HepG2 (cell line): ENCODE measurements at regions not wholly inside any gene's neighbourhood (a gene's known extent, or its start where the extent isn't known, plus 50 kb on each side); places are given as distances from the start of the nearest gene placed in this dataset.

ENCODE experiments used
- ATAC-seq: fragments of 200-7000 bp; cut with Tn5 transposase; 3 replicates; pipeline ENCODE4 v1.9.1; 2020; ENCODE audit warnings: mild to moderate bottlenecking, moderate library complexity
- BruUV-seq: library from RNA; stranded (reverse); fragments of 400-500 nt; replicated peaks from 2 replicates; lab custom pipeline; 2021; lab: Mats Ljungman, UMichigan
- CTCF ChIA-PET: fragments of 300-600 bp; formaldehyde crosslinking; extraction: SDS; loops from one replicate; lab custom pipeline; 2021; ENCODE audit warnings: low total read pairs, inconsistent platforms, low intra/inter-chr PET ratio; lab: Yijun Ruan, JAX
- POLR2A ChIA-PET: fragments of 350-600 bp; sonication (Branson Sonifier 250); formaldehyde crosslinking; loops from one replicate; lab custom pipeline; 2020; ENCODE audit warnings: antibody characterized with exemption, inconsistent platforms; lab: Yijun Ruan, JAX
- DNase-seq: peaks from one replicate; pipeline ENCODE4 v3.0.0-alpha.2; 2015; ENCODE audit warnings: low spot score
- FAIRE-seq: peaks from 3 replicates; lab custom pipeline; 2011; peaks lifted over from hg19 to GRCh38; lab: Jason Lieb, UNC
- H2AFZ ChIP-seq: one replicate; pipeline ENCODE4 v1.6.1; 2011; ENCODE audit warnings: low read length, inconsistent platforms
- H3K27ac ChIP-seq: fragments of 300-600 bp; 3 replicates; pipeline ENCODE4 v1.8.0; 2011; ENCODE audit warnings: mixed run types, mild to moderate bottlenecking, mixed read lengths, low read length, inconsistent platforms; ENCODE audit not compliant: insufficient read depth; ENCODE audit errors: extremely low read length
- H3K27me3 ChIP-seq, 2 experiments: fragments of 200-600 bp in 1 of 2; 2 replicates in 1 of 2; 3 replicates in 1 of 2; pipeline versions ENCODE4 v1.6.0 to v1.8.0; 2011; ENCODE audit warnings: low read length in 2 of 2, mild to moderate bottlenecking in 2 of 2, moderate library complexity in 2 of 2, inconsistent platforms in 1 of 2; ENCODE audit not compliant: insufficient read depth in 2 of 2, control insufficient read depth in 1 of 2
- H3K36me3 ChIP-seq, 2 experiments: fragments of 200-600 bp in 1 of 2; replicated peaks in 1 of 2; 2 replicates in 1 of 2; 3 replicates in 1 of 2; pipeline versions ENCODE4 v1.5.1 to v1.8.0; 2011; ENCODE audit warnings: low read length in 2 of 2, inconsistent platforms in 1 of 2; ENCODE audit not compliant: insufficient read depth in 2 of 2, control insufficient read depth in 1 of 2
- H3K4me1 ChIP-seq: 2 replicates; pipeline ENCODE4 v1.5.1; 2012; ENCODE audit warnings: low read length, inconsistent platforms; ENCODE audit not compliant: insufficient read depth
- H3K4me2 ChIP-seq: 2 replicates; pipeline ENCODE4 v1.6.0; 2011; ENCODE audit warnings: low read depth, low read length, inconsistent platforms
- H3K4me3 ChIP-seq, 3 experiments: fragments of 200-600 bp in 1 of 3; sonication (generic), shearing (Covaris generic) in 1 of 3; replicated peaks in 1 of 3; 2 replicates each; pipeline ENCODE4 v1.5.1; 2011 to 2016; ENCODE audit warnings: low read length in 3 of 3, inconsistent platforms in 2 of 3, low read depth in 2 of 3, mild to moderate bottlenecking in 2 of 3, control low read depth in 1 of 3, mixed read lengths in 1 of 3; ENCODE audit not compliant: insufficient read depth in 1 of 3
- H3K79me2 ChIP-seq: one replicate; pipeline ENCODE4 v1.6.1; 2011; ENCODE audit warnings: low read length, inconsistent platforms; ENCODE audit not compliant: insufficient read depth
- H3K9ac ChIP-seq: 2 replicates; pipeline ENCODE4 v1.6.0; 2011; ENCODE audit warnings: mild to moderate bottlenecking, low read depth, low read length, inconsistent platforms; ENCODE audit not compliant: insufficient read depth
- H3K9me3 ChIP-seq: 2 replicates; pipeline ENCODE4 v1.5.1; 2012; ENCODE audit warnings: mild to moderate bottlenecking, low read length
- H4K20me1 ChIP-seq: 2 replicates; pipeline ENCODE4 v1.6.0; 2011; ENCODE audit warnings: inconsistent platforms, mild to moderate bottlenecking, low read length, moderate library complexity; ENCODE audit not compliant: insufficient read depth
- E2F5 ChIP-seq: sonication (generic); formaldehyde crosslinking; conservative IDR thresholded peaks from 2 replicates; pipeline ENCODE4 v1.4.0; 2020; ENCODE audit warnings: missing genetic modification reagents
- ETS1 ChIP-seq: sonication (generic); formaldehyde crosslinking; IDR thresholded peaks from 2 replicates; pipeline ENCODE4 v1.4.0; 2020; ENCODE audit warnings: missing genetic modification reagents
- GTF2F1 ChIP-seq: fragments of 150-350 bp; IDR thresholded peaks from 2 replicates; pipeline ENCODE4 v1.6.1; 2014; ENCODE audit warnings: low read length
- HNF4A ChIP-seq: sonication (generic); formaldehyde crosslinking; IDR thresholded peaks from 2 replicates; pipeline ENCODE4 v1.4.0; 2020; ENCODE audit warnings: missing genetic modification reagents
- IKZF5 ChIP-seq: IDR thresholded peaks from 2 replicates; pipeline ENCODE4 v1.6.1; 2018; ENCODE audit warnings: missing genetic modification reagents, mild to moderate bottlenecking, missing compliant biosample characterization
- IRF9 ChIP-seq: sonication (generic); formaldehyde crosslinking; IDR thresholded peaks from 2 replicates; pipeline ENCODE4 v1.8.0; 2022; ENCODE audit warnings: missing genetic modification reagents, mild to moderate bottlenecking, borderline replicate concordance
- KDM5B ChIP-seq: sonication (generic); formaldehyde crosslinking; IDR thresholded peaks from 2 replicates; pipeline ENCODE4 v1.4.0; 2020; ENCODE audit warnings: missing genetic modification reagents, mild to moderate bottlenecking, borderline replicate concordance
- NCOA5 ChIP-seq: sonication (generic); formaldehyde crosslinking; IDR thresholded peaks from 2 replicates; pipeline ENCODE4 v1.4.0; 2020; ENCODE audit warnings: missing genetic modification reagents
- TFAP4 ChIP-seq: sonication (generic); IDR thresholded peaks from 2 replicates; pipeline ENCODE4 v1.6.1; 2016; ENCODE audit warnings: low read depth, borderline replicate concordance
- THAP7 ChIP-seq: sonication (generic); formaldehyde crosslinking; IDR thresholded peaks from 2 replicates; pipeline ENCODE4 v1.8.1; 2023; ENCODE audit warnings: mild to moderate bottlenecking, missing genetic modification reagents
- TRIM24 ChIP-seq: sonication (generic); formaldehyde crosslinking; IDR thresholded peaks from 2 replicates; pipeline ENCODE4 v1.8.0; 2022; ENCODE audit warnings: mild to moderate bottlenecking, missing genetic modification reagents
- ZBTB34 ChIP-seq: sonication (generic); formaldehyde crosslinking; IDR thresholded peaks from 2 replicates; pipeline ENCODE4 v1.8.0; 2022; ENCODE audit warnings: mild to moderate bottlenecking, missing genetic modification reagents
- ZNF292 ChIP-seq: sonication (generic); formaldehyde crosslinking; IDR thresholded peaks from 2 replicates; pipeline ENCODE4 v1.8.1; 2022; ENCODE audit warnings: mild to moderate bottlenecking, low read depth, missing genetic modification reagents, borderline replicate concordance
- ZNF296 ChIP-seq: sonication (generic); formaldehyde crosslinking; conservative IDR thresholded peaks from 2 replicates; pipeline ENCODE4 v1.5.0; 2020; ENCODE audit warnings: mild to moderate bottlenecking, missing genetic modification reagents
- ZNF660 ChIP-seq: sonication (generic); formaldehyde crosslinking; IDR thresholded peaks from 2 replicates; pipeline ENCODE4 v1.5.1; 2020; ENCODE audit warnings: mild to moderate bottlenecking, low read depth, missing genetic modification reagents, borderline replicate concordance
- ZNF670 ChIP-seq: sonication (generic); formaldehyde crosslinking; IDR thresholded peaks from 2 replicates; pipeline ENCODE4 v1.8.0; 2022; ENCODE audit warnings: mild to moderate bottlenecking, missing genetic modification reagents, borderline replicate concordance
- ZNF879 ChIP-seq: sonication (generic); formaldehyde crosslinking; IDR thresholded peaks from 2 replicates; pipeline ENCODE4 v1.8.1; 2023; ENCODE audit warnings: missing genetic modification reagents
- WGBS: methylation state at CpG from one replicate; pipeline ENCODE4 v1.1.6; 2017; ENCODE audit warnings: low lambda C conversion rate; 5-methylcytosine and 5-hydroxymethylcytosine counted together
- in situ Hi-C: cut with HindIII; loops from 2 replicates; pipeline ENCODE4 v1.10.0; 2017; ENCODE audit warnings: low pct_unique_long_range_greater_than_20kb; ENCODE audit not compliant: extremely low pct_ligation_motif_present
- intact Hi-C: fragments of 100-400 bp; cut with micrococcal nuclease; formaldehyde crosslinking; loops from one replicate; pipeline ENCODE4 v1.10.0; 2022; ENCODE audit not compliant: unreplicated experiment

- H3K36me3 ChIP-seq: no peaks in the 10 kb centered on the region
- ChIA-PET CTCF (no interaction called here), POLR2A (no interaction called here)
- H3K4me1 ChIP-seq: no peaks in the 10 kb centered on the region
- no peaks in the 10 kb centered on the region for H3K79me2 ChIP-seq
- no peak overlapping the region for H2AFZ ChIP-seq
- intact Hi-C loops: no loop called here
- H3K27me3 ChIP-seq: no peaks in the 10 kb centered on the region
- H3K4me2 ChIP-seq: no peak overlapping the region
- H3K27ac ChIP-seq: no peak overlapping the region
- DNase-seq (no peak), FAIRE-seq (no peak), ATAC-seq (no peak)
- no peak overlapping the region for H3K4me3 ChIP-seq
- H3K9me3 ChIP-seq: no peaks in the 10 kb centered on the region; the same call in 1 of the 2 replicates
- no peaks in the 10 kb centered on the region for H4K20me1 ChIP-seq
- no peak overlapping the region for H3K9ac ChIP-seq
- in situ Hi-C loops: no loop called here
- WGBS: 15% methylated on average over 8 of the region's 8 CpGs
- no TSS peak for BruUV-seq
- TF ChIP-seq IKZF5 (no peak), ZNF879 (CRISPR knock-in tag) (no peak), ETS1 (CRISPR knock-in tag) (no peak), E2F5 (no peak), ZNF296 (CRISPR knock-in tag) (no peak), ZBTB34 (CRISPR knock-in tag) (no peak), GTF2F1 (no peak), ZNF292 (no peak), THAP7 (CRISPR knock-in tag) (no peak), TFAP4 (no peak), ZNF660 (no peak), HNF4A (CRISPR knock-in tag) (no peak), IRF9 (CRISPR knock-in tag) (no peak), TRIM24 (CRISPR knock-in tag) (no peak), NCOA5 (no peak), ZNF670 (CRISPR knock-in tag) (no peak), KDM5B (CRISPR knock-in tag) (no peak)
These were observed 159.1 kb downstream of the RPS29 start for GRCh38 chr14:49427117-49427516.
